Effector memory CD8-positive, alpha-beta T cell (primary cell): ENCODE measurements at regions not wholly inside any gene's neighbourhood (a gene's known extent, or its start where the extent isn't known, plus 50 kb on each side); places are given as distances from the start of the nearest gene placed in this dataset.
"Not testable (repeated sequence)": the region's sequence is repeated elsewhere in the genome, so short reads cannot be mapped to it uniquely, and the experiment has no call there.

Source experiments
- ATAC-seq: fragments of 150-1000 bp; cut with Tn5 transposase; replicated peaks from 2 replicates; pipeline ENCODE4 v1.10.0; 2021; ENCODE audit warnings: mild to moderate bottlenecking, moderate library complexity
- DNase-seq, 3 experiments: peaks; one replicate each; pipeline ENCODE4 v3.0.0; 2021
- H3K27ac Mint-ChIP-seq, 2 donors: one replicate each; pipeline ENCODE4 v1.8.0; 2022; ENCODE audit warnings: mild to moderate bottlenecking in 2 of 2, mixed read lengths in 2 of 2, moderate library complexity in 2 of 2
- H3K27me3 Mint-ChIP-seq, 2 donors: one replicate each; pipeline ENCODE4 v1.8.0; 2022; ENCODE audit warnings: mixed read lengths in 2 of 2
- H3K36me3 Mint-ChIP-seq: one replicate; pipeline ENCODE4 v1.8.0; 2022; ENCODE audit warnings: mild to moderate bottlenecking, moderate library complexity, mixed read lengths; ENCODE audit not compliant: insufficient read depth
- H3K4me1 Mint-ChIP-seq, 2 donors: one replicate each; pipeline ENCODE4 v1.8.0; 2022; ENCODE audit warnings: low read depth in 2 of 2, mixed read lengths in 2 of 2
- H3K4me3 Mint-ChIP-seq, 2 donors: one replicate each; pipeline ENCODE4 v1.8.0; 2022; ENCODE audit warnings: mild to moderate bottlenecking in 2 of 2, mixed read lengths in 2 of 2, moderate library complexity in 2 of 2
- H3K9me3 Mint-ChIP-seq, 2 donors: one replicate each; pipeline ENCODE4 v1.8.0; 2022; ENCODE audit warnings: mixed read lengths in 2 of 2

DNA sequence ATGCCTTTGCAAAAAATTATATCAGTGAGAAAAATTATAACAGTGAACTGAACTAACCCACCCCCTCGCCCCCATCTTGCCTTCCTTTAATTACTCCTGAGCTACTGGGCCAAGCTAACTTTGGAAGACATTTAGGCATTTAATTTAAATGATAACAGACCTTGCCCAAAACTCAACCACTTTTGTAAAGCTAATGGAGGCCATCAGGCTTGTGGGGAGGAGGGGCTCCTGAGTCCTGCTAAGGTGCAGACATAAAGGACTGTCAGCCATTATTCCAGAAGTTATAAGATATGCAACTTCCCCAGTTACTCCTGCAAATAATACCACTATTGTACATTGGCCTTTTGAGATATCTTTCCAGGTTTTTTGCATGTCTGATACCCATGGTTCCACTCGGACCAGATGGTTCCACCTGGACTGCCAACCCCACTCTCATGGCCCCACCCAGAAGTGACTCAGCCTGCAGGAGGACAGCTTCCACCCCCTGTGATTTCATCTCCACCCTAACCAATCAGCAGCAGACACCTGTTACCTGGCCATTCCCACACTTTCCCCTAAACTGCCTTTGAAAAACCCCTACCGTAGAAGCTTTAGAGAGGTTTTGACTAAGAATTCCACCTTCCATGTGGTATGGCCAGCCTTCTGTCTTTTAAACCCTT is 805.4 kb upstream of the CDH6 start:
- no peaks in the 10 kb centered on the region for H3K27me3 Mint-ChIP-seq

DNA sequence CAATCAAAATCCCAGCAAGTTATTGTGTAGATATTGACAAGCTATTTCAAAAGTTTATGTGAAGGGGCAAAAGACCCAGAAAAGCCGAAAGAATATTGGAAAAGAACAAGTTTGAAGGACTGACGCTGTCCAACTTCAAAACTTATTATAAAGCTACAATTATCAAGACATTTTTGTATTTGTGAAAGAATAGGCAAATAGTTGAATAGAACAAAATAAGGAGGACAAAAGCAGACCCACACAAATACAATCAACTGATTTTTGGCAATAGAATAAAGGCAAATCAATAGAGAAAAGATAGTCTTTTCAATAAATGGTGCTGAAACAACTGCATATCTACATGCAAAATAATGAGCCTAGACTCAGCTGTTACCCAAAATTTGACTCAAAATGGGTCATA is 807.7 kb upstream of the CDH6 start:
- H3K27ac Mint-ChIP-seq, result no peak overlapping the region
- H3K27me3 Mint-ChIP-seq, result no peaks in the 10 kb centered on the region

More for the DNA sequence above, 805.4 kb upstream of the CDH6 start:
- Mint-ChIP-seq H3K4me1 (no peaks in the 10 kb centered on the region), H3K36me3 (no peaks in the 10 kb centered on the region), H3K4me3 (no peak overlapping the region), H3K27ac (no peak overlapping the region), H3K9me3 (peaks cover 15 to 17% of the 10 kb centered on the region in 2 donors)
- DNase-seq (no peak), ATAC-seq (no peak)

DNA sequence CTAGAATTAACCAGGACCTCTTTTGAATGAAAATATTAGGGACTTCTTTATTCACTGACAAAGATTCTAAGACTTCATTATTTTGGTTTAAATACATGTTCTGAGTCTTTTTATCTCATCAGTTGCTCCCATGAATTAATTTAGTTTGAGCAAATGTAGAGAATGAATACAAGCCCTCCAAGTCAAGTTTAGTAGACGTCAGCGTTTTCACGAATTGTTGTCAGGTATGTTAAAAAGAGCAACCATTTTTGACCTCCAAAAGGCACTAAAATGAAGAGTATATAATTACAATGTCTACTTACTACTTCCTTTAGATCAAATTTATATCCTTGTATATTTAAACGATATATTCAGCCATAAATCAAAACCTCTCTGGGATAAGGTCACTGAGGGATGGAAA is 809.3 kb upstream of the CDH6 start:
- H3K27ac Mint-ChIP-seq, result no peak overlapping the region
- no peaks in the 10 kb centered on the region for H3K27me3 Mint-ChIP-seq
- DNase-seq (no peak), ATAC-seq (no peak)
- no peaks in the 10 kb centered on the region for H3K36me3 Mint-ChIP-seq
- H3K4me1 Mint-ChIP-seq, result no peaks in the 10 kb centered on the region
- no peak overlapping the region for H3K4me3 Mint-ChIP-seq
- H3K9me3 Mint-ChIP-seq, result peaks cover 12 to 17% of the 10 kb centered on the region in 2 donors

More for the DNA sequence above, 807.7 kb upstream of the CDH6 start:
- Mint-ChIP-seq H3K4me1 (no peaks in the 10 kb centered on the region), H3K36me3 (no peaks in the 10 kb centered on the region), H3K4me3 (no peak overlapping the region), H3K9me3 (peaks cover 16 to 17% of the 10 kb centered on the region in 2 donors)
- ATAC-seq (no peak), DNase-seq (no peak)

DNA sequence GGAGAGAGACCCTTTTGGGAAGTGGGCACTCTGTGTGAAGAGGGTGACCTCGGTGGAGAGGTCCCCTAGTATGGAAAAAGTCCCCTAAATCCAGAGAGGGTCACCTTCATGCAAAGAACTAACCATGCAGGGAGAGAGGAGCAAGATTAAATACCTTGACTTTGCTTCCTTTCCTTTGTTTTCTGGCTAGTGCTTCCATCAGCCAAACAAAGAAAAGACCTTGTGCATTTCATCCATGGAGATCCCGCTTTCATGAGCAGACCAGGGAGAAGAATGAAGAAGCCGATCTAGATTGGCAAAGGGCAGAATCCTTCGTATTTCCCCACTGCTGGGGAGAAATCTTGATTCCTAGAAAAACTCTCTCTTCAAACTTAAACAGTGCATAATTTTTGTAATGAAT is 813.3 kb upstream of the CDH6 start:
- ATAC-seq (no peak), DNase-seq (no peak)
- Mint-ChIP-seq H3K27me3 (no peaks in the 10 kb centered on the region), H3K9me3 (peaks cover 3 to 14% of the 10 kb centered on the region in 2 donors), H3K4me3 (no peak overlapping the region), H3K4me1 (no peaks in the 10 kb centered on the region), H3K36me3 (no peaks in the 10 kb centered on the region), H3K27ac (no peak overlapping the region)

DNA sequence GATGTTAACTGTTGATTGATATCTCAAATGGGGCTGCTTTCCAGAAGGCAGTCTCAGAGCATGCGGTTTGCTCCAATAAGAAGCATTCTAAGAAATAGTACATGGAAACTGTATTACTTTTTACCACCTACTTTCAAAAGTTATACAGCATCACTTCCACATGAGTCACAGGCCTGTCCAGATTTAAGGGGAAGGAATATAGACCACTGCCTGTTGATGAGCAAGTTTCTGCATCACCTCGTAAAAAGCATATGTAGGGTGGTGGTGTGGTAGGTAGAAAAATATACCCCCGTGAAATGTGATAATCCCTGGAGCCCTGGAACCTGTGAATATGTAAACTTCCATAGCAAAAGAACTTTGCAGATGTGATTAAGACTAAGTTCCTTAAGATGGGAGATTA is 816.6 kb upstream of the CDH6 start:
- peaks cover 2 to 8% of the 10 kb centered on the region in 2 donors for H3K9me3 Mint-ChIP-seq
- H3K27me3 Mint-ChIP-seq, result no peaks in the 10 kb centered on the region
- H3K4me3 Mint-ChIP-seq, result no peak overlapping the region
- no peak for DNase-seq
- no peak for ATAC-seq
- no peaks in the 10 kb centered on the region for H3K36me3 Mint-ChIP-seq
- no peak overlapping the region for H3K27ac Mint-ChIP-seq
- H3K4me1 Mint-ChIP-seq, result no peaks in the 10 kb centered on the region

DNA sequence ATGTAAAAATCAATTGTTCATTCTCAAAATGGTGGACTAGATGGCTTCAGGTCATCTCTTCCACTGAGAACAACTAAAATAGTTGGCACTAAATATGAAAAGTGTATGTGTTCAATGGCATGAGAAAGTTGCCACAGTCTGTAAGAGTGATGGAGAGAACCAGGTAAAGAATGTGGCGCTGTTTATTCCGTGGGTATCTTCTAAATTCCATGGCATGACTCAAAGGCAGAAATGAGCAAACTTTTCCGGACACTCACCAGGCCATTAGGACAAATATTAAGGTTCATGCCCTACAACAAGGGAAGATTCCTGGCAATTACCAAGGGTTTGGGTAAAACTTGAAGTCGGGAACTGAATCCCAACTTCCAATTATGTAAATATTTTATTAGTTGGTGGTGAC is 825.4 kb upstream of the CDH6 start:
- no peak overlapping the region for H3K4me3 Mint-ChIP-seq
- no peaks in the 10 kb centered on the region for H3K27me3 Mint-ChIP-seq
- no peak overlapping the region for H3K27ac Mint-ChIP-seq
- no peaks in the 10 kb centered on the region for H3K36me3 Mint-ChIP-seq
- ATAC-seq (no peak), DNase-seq (no peak)
- H3K9me3 Mint-ChIP-seq, result peaks cover 0 to 10% of the 10 kb centered on the region in 2 donors
- no peaks in the 10 kb centered on the region for H3K4me1 Mint-ChIP-seq

DNA sequence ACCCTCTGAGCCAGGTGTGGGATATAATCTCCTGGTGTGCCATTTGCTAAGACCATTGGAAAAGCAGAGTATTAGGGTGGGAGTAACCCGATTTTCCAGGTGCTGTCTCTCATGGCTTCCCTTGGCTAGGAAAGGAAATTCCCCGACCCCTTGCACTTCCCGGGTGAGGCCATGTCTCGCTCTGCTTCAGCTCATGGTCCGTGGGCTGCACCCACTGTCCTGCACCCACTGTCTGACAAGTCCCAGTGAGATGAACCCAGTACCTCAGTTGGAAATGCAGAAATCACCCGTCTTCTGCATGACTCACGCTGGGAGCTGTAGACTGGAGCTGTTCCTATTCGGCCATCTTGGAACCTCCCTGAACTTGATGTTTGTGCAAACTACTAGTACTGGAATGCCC is 828.5 kb upstream of the CDH6 start:
- not testable (repeated sequence) for H3K27ac Mint-ChIP-seq, H3K4me3 Mint-ChIP-seq, H3K27me3 Mint-ChIP-seq, H3K4me1 Mint-ChIP-seq, ATAC-seq, DNase-seq, H3K36me3 Mint-ChIP-seq
- peaks cover 13 to 15% of the 10 kb centered on the region in 2 donors for H3K9me3 Mint-ChIP-seq

DNA sequence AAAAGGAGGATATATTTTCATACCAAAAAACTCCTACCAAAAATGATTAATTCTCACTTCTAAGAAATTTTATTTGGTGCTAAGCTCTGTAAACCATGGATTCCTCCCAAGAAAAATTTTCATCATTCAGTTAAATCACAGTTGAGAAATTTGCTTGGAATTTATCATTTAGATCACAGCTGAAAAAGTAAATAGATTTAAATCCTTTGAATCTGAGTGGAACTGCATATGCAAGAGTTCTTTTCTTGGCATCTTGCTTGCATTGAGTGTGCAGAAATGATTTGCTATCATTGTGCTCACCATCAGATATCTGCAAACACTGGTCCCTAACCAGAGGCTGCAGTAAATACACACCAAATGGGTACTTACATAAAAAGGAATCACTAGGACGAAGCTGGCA is 836.1 kb upstream of the CDH6 start:
- Mint-ChIP-seq H3K36me3 (no peaks in the 10 kb centered on the region), H3K27me3 (no peaks in the 10 kb centered on the region), H3K4me3 (no peak overlapping the region), H3K9me3 (peaks cover 3 to 16% of the 10 kb centered on the region in 2 donors), H3K27ac (no peak overlapping the region), H3K4me1 (no peaks in the 10 kb centered on the region)
- DNase-seq (no peak), ATAC-seq (no peak)

DNA sequence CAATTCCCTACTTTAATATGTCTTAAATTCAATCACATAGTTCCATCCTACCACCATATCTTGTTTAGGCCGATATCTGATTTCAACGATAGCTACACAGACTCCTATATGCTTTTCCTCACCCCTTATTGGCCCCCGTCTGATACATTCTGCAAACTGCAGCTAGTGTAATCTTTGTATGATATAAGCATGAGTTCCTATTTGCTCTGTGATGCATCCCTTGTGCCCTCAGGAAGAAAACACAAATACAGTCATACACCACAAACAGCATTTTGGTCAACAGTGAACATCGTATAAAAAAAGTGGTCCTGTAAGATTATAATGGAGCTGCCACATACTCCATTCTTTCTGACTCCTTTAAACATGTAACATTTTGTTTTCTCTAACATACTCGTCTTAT is 837.8 kb upstream of the CDH6 start:
- ATAC-seq, result no peak
- DNase-seq, result no peak
- H3K27ac Mint-ChIP-seq, result no peak overlapping the region
- H3K27me3 Mint-ChIP-seq, result no peaks in the 10 kb centered on the region
- no peaks in the 10 kb centered on the region for H3K36me3 Mint-ChIP-seq
- peaks cover 3 to 7% of the 10 kb centered on the region in 2 donors for H3K9me3 Mint-ChIP-seq
- no peaks in the 10 kb centered on the region for H3K4me1 Mint-ChIP-seq
- H3K4me3 Mint-ChIP-seq, result no peak overlapping the region

DNA sequence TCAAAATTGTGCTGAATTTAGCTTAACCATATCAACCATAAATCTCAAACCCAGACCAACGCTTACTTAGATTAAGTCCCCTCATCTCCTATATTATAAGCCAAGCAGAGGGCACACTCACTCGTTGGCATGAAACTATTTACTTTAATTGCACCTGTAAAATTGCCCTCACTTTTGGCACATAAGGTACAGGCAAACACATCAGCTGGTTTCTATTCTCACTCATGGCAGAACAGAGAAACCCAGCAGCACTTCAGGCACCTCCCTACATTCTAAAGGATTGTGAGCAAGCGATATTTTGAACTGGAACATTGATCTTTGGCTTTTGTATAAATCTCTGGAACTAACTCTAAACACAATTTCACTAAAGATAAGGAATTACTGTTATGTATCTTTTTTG is 845.6 kb upstream of the CDH6 start:
- DNase-seq (no peak), ATAC-seq (no peak)
- Mint-ChIP-seq H3K9me3 (peaks cover 9 to 14% of the 10 kb centered on the region in 2 donors), H3K27me3 (no peaks in the 10 kb centered on the region), H3K4me3 (no peak overlapping the region), H3K27ac (no peak overlapping the region), H3K4me1 (no peaks in the 10 kb centered on the region), H3K36me3 (no peaks in the 10 kb centered on the region)

DNA sequence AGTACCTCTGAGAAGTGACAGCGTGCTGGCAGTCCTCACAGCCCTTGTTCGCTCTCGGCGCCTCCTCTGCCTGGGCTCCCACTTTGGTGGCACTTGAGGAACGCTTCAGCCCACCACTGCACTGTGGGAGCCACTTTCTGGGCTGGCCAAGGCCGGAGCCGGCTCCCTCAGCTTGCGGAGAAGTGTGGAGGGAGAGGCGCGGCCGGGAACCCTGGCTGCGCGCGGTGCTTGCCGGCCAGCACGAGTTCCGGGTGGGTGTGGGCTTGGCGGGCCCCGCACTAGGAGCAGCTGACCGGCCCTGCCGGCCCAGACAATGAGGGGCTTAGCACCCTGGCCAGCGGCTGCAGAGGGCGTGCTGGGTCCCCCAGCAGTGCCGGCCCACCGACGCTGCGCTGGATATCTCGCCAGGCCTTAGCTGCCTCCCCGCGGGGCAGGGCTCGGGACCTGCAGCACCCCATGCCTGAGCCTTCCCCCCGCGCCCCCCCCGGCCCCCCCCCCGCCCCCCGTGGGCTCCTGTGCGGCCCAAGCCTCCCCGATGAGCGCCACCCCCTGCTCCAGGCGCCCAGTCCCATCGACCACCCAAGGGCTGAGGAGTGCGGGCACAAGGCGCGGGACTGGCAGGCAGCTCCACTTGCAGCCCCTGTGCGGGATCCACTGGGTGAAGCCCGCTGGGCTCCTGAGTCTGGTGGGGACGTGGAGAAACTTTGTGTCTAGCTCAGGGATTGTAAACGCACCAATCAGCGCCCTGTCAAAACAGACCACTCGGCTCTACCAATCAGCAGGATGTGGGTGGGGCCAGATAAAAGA is 847.7 kb upstream of the CDH6 start:
- H3K27ac Mint-ChIP-seq, DNase-seq, H3K4me1 Mint-ChIP-seq, H3K4me3 Mint-ChIP-seq, H3K36me3 Mint-ChIP-seq, H3K27me3 Mint-ChIP-seq, ATAC-seq: not testable (repeated sequence)
- peaks cover 9 to 14% of the 10 kb centered on the region in 2 donors for H3K9me3 Mint-ChIP-seq

DNA sequence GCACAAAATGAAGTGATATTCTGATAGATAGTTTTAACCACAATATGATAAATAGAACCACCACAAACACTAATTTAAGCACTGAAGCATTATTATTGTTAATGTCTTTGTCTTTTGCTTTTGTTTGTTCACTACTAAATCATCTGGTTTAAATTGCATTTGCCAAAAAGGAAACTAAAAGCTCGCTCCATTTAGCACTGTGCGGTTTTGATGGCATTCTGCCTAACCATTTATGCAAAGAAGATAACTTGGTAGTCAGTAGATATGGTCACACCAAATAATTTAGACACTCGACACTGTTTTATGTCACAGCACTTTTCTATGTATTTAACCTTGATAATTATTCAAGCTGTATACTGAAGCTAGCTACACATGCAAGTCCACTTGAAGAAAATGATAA is 849.8 kb upstream of the CDH6 start:
- no peaks in the 10 kb centered on the region for H3K36me3 Mint-ChIP-seq
- no peak overlapping the region for H3K4me3 Mint-ChIP-seq
- DNase-seq, result no peak
- H3K27me3 Mint-ChIP-seq, result no peaks in the 10 kb centered on the region
- no peaks in the 10 kb centered on the region for H3K4me1 Mint-ChIP-seq
- peaks cover 7 to 14% of the 10 kb centered on the region in 2 donors for H3K9me3 Mint-ChIP-seq
- ATAC-seq, result no peak
- no peak overlapping the region for H3K27ac Mint-ChIP-seq

DNA sequence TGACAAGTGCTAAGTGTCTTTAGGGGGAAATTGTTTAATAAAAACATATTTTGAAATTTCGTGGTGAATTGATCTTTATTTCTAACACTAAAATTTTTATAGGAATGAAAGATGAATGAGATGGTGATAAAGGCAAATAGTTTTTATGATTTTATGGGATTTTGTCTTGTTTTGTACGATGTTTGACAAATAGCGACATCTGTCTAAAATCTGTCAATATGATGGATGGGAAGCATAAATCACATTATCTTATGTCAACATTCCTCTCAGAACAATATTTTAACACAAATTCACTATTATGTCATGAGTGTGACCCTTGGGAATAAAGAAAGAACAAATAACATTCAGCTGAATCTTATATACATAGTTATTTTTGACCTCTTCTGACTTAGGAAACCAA is 852.0 kb upstream of the CDH6 start:
- ATAC-seq, result no peak
- no peaks in the 10 kb centered on the region for H3K27me3 Mint-ChIP-seq
- no peak overlapping the region for H3K27ac Mint-ChIP-seq
- H3K9me3 Mint-ChIP-seq, result peaks cover 4 to 6% of the 10 kb centered on the region in 2 donors
- no peaks in the 10 kb centered on the region for H3K4me1 Mint-ChIP-seq
- DNase-seq, result no peak
- H3K36me3 Mint-ChIP-seq, result no peaks in the 10 kb centered on the region
- H3K4me3 Mint-ChIP-seq, result no peak overlapping the region

DNA sequence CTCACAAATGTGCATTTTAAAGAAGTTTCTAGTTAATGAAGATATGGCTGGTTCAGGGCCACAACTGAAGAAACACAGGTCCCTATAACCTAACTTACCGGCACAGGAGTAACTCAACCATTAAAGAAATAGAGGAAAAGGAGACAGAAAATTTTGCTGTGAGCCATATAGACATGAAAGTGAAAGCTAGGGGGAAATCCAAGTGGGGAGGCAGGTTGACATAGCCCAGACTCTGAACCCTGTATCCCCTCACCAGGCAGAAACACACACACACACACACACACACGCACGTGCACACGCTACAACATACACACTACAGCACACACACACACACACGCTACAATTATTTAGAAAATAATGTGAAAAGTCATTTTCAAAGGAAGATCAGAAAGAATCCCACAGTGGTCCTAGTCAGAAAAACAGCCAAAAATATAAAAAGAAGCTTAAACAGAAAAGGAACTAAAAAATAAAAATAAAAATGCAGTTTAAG is 856.4 kb upstream of the CDH6 start:
- ATAC-seq (no peak), DNase-seq (no peak)
- H3K36me3 Mint-ChIP-seq, result no peaks in the 10 kb centered on the region
- no peak overlapping the region for H3K27ac Mint-ChIP-seq
- peaks cover 7 to 8% of the 10 kb centered on the region in 2 donors for H3K9me3 Mint-ChIP-seq
- H3K4me1 Mint-ChIP-seq, result no peaks in the 10 kb centered on the region
- no peak overlapping the region for H3K4me3 Mint-ChIP-seq
- H3K27me3 Mint-ChIP-seq, result no peaks in the 10 kb centered on the region
